Keratinocyte (primary cell): ENCODE measurements at regions not wholly inside any gene's neighbourhood (a gene's known extent, or its start where the extent isn't known, plus 50 kb on each side); places are given as distances from the start of the nearest gene placed in this dataset.
"Not testable (repeated sequence)": the region's sequence is repeated elsewhere in the genome, so short reads cannot be mapped to it uniquely, and the experiment has no call there.

Experiments used
- DNase-seq: peaks from one replicate; pipeline ENCODE4 v3.0.0-alpha.2; 2011; ENCODE audit warnings: low read depth, missing footprints, low spot score
- FAIRE-seq: peaks from 2 replicates; lab custom pipeline; 2011; peaks lifted over from hg19 to GRCh38; lab: Jason Lieb, UNC
- H2AFZ ChIP-seq: 2 replicates; pipeline ENCODE4 v1.6.0; 2012; ENCODE audit warnings: low read length, control low read depth, inconsistent platforms; ENCODE audit not compliant: control insufficient read depth
- H3K27ac ChIP-seq: 2 replicates; pipeline ENCODE4 v1.5.1; 2011; ENCODE audit warnings: low read length; ENCODE audit not compliant: control insufficient read depth, insufficient read depth
- H3K27me3 ChIP-seq: 3 replicates; pipeline ENCODE4 v1.6.0; 2011; ENCODE audit warnings: low read length; ENCODE audit not compliant: control insufficient read depth, insufficient read depth; ENCODE audit errors: extremely low read depth
- H3K36me3 ChIP-seq, 2 experiments: 2 replicates in 1 of 2; 3 replicates in 1 of 2; pipeline ENCODE4 v1.5.1; 2011; ENCODE audit warnings: low read length in 2 of 2, mild to moderate bottlenecking in 1 of 2; ENCODE audit not compliant: control insufficient read depth in 2 of 2, insufficient read depth in 2 of 2; ENCODE audit errors: extremely low read depth in 1 of 2
- H3K4me1 ChIP-seq: 3 replicates; pipeline ENCODE4 v1.5.1; 2011; ENCODE audit warnings: low read length; ENCODE audit not compliant: control insufficient read depth, insufficient read depth; ENCODE audit errors: extremely low read depth
- H3K4me2 ChIP-seq: 3 replicates; pipeline ENCODE4 v1.6.0; 2011; ENCODE audit warnings: low read depth, low read length; ENCODE audit not compliant: control insufficient read depth, insufficient read depth; ENCODE audit errors: extremely low read depth
- H3K4me3 ChIP-seq, 3 experiments: fragments of 200-600 bp in 1 of 3; sonication (generic) in 1 of 3; 2 replicates in 2 of 3; 3 replicates in 1 of 3; pipeline ENCODE4 v1.5.1; 2011 to 2016; ENCODE audit warnings: low read length in 3 of 3, mild to moderate bottlenecking in 3 of 3, control low read depth in 2 of 3, inconsistent platforms in 1 of 3, low read depth in 1 of 3, mixed read lengths in 1 of 3, mixed run types in 1 of 3, moderate library complexity in 1 of 3; ENCODE audit not compliant: control insufficient read depth in 2 of 3, insufficient read depth in 2 of 3; ENCODE audit errors: extremely low read depth in 1 of 3
- H3K79me2 ChIP-seq: 2 replicates; pipeline ENCODE4 v1.6.0; 2012; ENCODE audit warnings: low read length; ENCODE audit not compliant: control insufficient read depth, insufficient read depth
- H3K9ac ChIP-seq: 3 replicates; pipeline ENCODE4 v1.6.0; 2011; ENCODE audit warnings: low read length; ENCODE audit not compliant: control insufficient read depth, insufficient read depth; ENCODE audit errors: extremely low read depth
- H3K9me1 ChIP-seq: 3 replicates; pipeline ENCODE4 v1.6.0; 2011; ENCODE audit warnings: low read length; ENCODE audit not compliant: control insufficient read depth, insufficient read depth; ENCODE audit errors: extremely low read depth
- H3K9me3 ChIP-seq: 2 replicates; pipeline ENCODE4 v1.5.1; 2012; ENCODE audit warnings: low read depth, low read length; ENCODE audit not compliant: control insufficient read depth
- H4K20me1 ChIP-seq: 3 replicates; pipeline ENCODE4 v1.6.0; 2011; ENCODE audit warnings: low read length; ENCODE audit not compliant: control insufficient read depth, insufficient read depth; ENCODE audit errors: extremely low read depth
- EZH2 ChIP-seq: IDR thresholded peaks from one replicate; pipeline ENCODE4 v1.6.1; 2012; ENCODE audit warnings: inconsistent platforms, mild to moderate bottlenecking, low read length, moderate library complexity
- dilution Hi-C: fragments of 300-500 bp; cut with MboI; formaldehyde crosslinking; loops from one replicate; pipeline ENCODE4 v1.7.0; 2020; ENCODE audit warnings: low sequenced_read_pairs; ENCODE audit not compliant: extremely low pct_ligation_motif_present
- TF ChIP-seq, protein P1 (sequence below), 3 experiments: IDR thresholded peaks in 1 of 3; conservative IDR thresholded peaks in 1 of 3; optimal IDR thresholded peaks in 1 of 3; 2 replicates in 2 of 3; 3 replicates in 1 of 3; pipeline versions ENCODE3 to v1.5.1; 2011; ENCODE audit warnings: low read length in 3 of 3, mild to moderate bottlenecking in 3 of 3, moderate library complexity in 2 of 3, control low read depth in 1 of 3, inconsistent platforms in 1 of 3; ENCODE audit not compliant: insufficient read depth in 2 of 3; ENCODE audit errors: extremely low read depth in 1 of 3

DNA sequence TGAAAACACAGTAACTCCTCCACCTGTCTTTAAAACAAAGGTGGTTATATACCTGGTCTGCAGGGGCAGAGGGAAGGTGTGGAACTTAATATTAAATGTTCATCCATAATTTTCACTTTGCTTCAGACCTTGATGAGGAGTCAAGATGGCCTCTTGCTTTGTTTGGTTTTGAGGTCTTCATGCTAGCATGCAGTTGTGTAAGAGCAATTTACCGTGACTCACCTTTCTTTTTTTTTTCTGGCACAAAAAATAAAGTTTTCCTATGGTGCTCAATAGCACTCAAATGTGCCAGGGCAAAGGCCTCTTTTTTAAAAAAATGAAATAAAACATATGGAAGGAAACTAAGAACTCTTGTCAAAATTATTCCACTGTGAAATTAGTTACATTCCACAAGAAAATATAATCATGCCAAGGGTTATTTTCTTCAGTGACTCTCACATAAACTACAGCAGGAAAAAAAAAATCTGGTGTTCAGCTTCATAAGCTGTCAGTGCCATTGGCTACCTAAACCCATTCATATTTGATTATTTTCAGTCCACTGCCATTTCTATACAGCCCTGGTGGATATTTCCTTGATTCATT lies 128.2 kb downstream of the SLC7A11 start:
- dilution Hi-C loops = no loop called here
- H3K9me3 ChIP-seq = no peaks in the 10 kb centered on the region
- H3K27me3 ChIP-seq = no peaks in the 10 kb centered on the region
- TF ChIP-seq EZH2 = no peak
- TF ChIP-seq, protein P1, sequence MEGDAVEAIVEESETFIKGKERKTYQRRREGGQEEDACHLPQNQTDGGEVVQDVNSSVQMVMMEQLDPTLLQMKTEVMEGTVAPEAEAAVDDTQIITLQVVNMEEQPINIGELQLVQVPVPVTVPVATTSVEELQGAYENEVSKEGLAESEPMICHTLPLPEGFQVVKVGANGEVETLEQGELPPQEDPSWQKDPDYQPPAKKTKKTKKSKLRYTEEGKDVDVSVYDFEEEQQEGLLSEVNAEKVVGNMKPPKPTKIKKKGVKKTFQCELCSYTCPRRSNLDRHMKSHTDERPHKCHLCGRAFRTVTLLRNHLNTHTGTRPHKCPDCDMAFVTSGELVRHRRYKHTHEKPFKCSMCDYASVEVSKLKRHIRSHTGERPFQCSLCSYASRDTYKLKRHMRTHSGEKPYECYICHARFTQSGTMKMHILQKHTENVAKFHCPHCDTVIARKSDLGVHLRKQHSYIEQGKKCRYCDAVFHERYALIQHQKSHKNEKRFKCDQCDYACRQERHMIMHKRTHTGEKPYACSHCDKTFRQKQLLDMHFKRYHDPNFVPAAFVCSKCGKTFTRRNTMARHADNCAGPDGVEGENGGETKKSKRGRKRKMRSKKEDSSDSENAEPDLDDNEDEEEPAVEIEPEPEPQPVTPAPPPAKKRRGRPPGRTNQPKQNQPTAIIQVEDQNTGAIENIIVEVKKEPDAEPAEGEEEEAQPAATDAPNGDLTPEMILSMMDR (optimal IDR thresholded peaks at IDR 0.05 in 1 of 3, IDR thresholded peaks at IDR 0.05 in 1 of 3, conservative IDR thresholded peaks at IDR 0.05 in 1 of 3; ENCODE audit: extremely low read depth in 1 of 3, insufficient read depth in 2 of 3, low read length in 3 of 3) = no peak
- FAIRE-seq (peak; percentile 80), DNase-seq (no peak)
- H3K79me2 ChIP-seq = no peaks in the 10 kb centered on the region
- H3K9me1 ChIP-seq = no peaks in the 10 kb centered on the region
- H4K20me1 ChIP-seq = no peaks in the 10 kb centered on the region
- no peak overlapping the region for H3K9ac ChIP-seq
- no peak overlapping the region for H3K4me2 ChIP-seq
- H3K36me3 ChIP-seq = no peaks in the 10 kb centered on the region
- H3K4me3 ChIP-seq = no peak overlapping the region
- H2AFZ ChIP-seq = peak overlapping the region; percentile 76
- H3K27ac ChIP-seq = no peak overlapping the region
- peaks cover 22% of the 10 kb centered on the region for H3K4me1 ChIP-seq

DNA sequence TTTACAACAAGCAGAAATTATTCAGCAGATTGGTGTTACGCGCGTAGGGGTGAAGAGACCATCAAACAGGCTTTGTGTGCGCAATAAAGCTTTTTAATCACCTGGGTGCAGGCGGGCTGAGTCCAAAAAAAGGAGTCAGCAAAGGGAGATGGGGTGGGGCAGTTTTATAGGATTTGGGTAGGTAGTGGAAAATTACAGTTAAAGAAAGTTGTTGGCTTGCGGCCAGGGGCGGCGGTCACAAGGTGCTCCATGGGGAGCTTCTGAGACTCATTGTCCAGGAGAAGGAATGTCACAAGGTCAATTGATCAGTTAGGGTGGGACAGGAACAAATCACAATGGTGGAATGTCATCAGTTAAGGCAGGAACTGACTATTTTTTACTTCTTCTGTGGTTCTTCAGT lies 129.3 kb downstream of the SLC7A11 start:
- H4K20me1 ChIP-seq, H3K27ac ChIP-seq, H3K9ac ChIP-seq, H3K9me3 ChIP-seq, H3K36me3 ChIP-seq, DNase-seq, H3K79me2 ChIP-seq, FAIRE-seq, H3K27me3 ChIP-seq, H3K9me1 ChIP-seq, H3K4me2 ChIP-seq, H3K4me3 ChIP-seq, dilution Hi-C loops, H2AFZ ChIP-seq: not testable (repeated sequence)
- peaks cover 22% of the 10 kb centered on the region for H3K4me1 ChIP-seq

DNA sequence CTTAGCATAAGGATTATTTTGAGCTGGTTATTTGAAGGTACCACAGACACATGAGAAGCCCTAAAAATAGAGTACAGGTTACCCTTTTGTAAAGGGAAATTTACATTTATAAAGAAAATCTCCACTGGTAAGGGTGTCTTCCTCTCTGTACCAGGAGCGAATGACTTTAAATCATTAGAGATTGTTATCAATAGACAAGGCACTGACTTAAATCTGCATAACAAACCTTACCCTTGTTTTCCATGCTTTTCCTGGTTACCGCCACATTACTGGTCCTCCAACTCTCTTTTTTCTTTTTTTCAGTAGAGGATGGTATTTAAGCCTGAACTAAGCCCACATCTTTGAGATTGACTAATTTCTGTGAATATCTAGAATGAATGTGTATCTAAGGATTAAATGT lies 129.8 kb downstream of the SLC7A11 start:
- FAIRE-seq (no peak), DNase-seq (no peak)
- no peak overlapping the region for H3K4me2 ChIP-seq
- H3K4me3 ChIP-seq = no peak overlapping the region
- no peaks in the 10 kb centered on the region for H3K9me1 ChIP-seq
- no peaks in the 10 kb centered on the region for H3K79me2 ChIP-seq
- H3K27ac ChIP-seq = no peak overlapping the region
- H4K20me1 ChIP-seq = no peaks in the 10 kb centered on the region
- no peak overlapping the region for H3K9ac ChIP-seq
- dilution Hi-C loops = no loop called here
- no peaks in the 10 kb centered on the region for H3K36me3 ChIP-seq
- H3K9me3 ChIP-seq = no peaks in the 10 kb centered on the region
- H2AFZ ChIP-seq = no peak overlapping the region
- peaks cover 22% of the 10 kb centered on the region for H3K4me1 ChIP-seq
- no peaks in the 10 kb centered on the region for H3K27me3 ChIP-seq
- no peak for TF ChIP-seq EZH2
- TF ChIP-seq, protein P1 (optimal IDR thresholded peaks at IDR 0.05 in 1 of 3, IDR thresholded peaks at IDR 0.05 in 1 of 3, conservative IDR thresholded peaks at IDR 0.05 in 1 of 3; ENCODE audit: extremely low read depth in 1 of 3, insufficient read depth in 2 of 3, low read length in 3 of 3) = no peak
